K562 (cell line): ENCODE measurements at regions not wholly inside any gene's neighbourhood (a gene's known extent, or its start where the extent isn't known, plus 50 kb on each side); places are given as distances from the start of the nearest gene placed in this dataset.

Source experiments
- FOXK2 ChIP-seq, 2 experiments: fragments of 450-650 bp; IDR thresholded peaks in 1 of 2; conservative IDR thresholded peaks in 1 of 2; 2 replicates each; pipeline ENCODE4 v1.6.1; 2016; ENCODE audit warnings: low read depth in 2 of 2, mild to moderate bottlenecking in 1 of 2
- NFRKB ChIP-seq: fragments of 450-650 bp; IDR thresholded peaks from 2 replicates; pipeline ENCODE4 v1.6.1; 2016; ENCODE audit warnings: low read depth
- PHB2 ChIP-seq: fragments of 450-650 bp; IDR thresholded peaks from 2 replicates; pipeline ENCODE4 v1.6.1; 2017; ENCODE audit warnings: low read depth
- RAD51 ChIP-seq: fragments of 450-650 bp; IDR thresholded peaks from 2 replicates; pipeline ENCODE4 v1.7.1; 2016; ENCODE audit warnings: low read depth, mild to moderate bottlenecking, borderline replicate concordance
- SMC3 ChIP-seq: conservative IDR thresholded peaks from 2 replicates; pipeline ENCODE4 v1.6.1; 2011; ENCODE audit warnings: low read depth, low read length, improper control_type of control experiment; ENCODE audit not compliant: insufficient read depth
- ZNF408 ChIP-seq: fragments of 250-450 bp; sonication (Bioruptor Pico); IDR thresholded peaks from 2 replicates; pipeline ENCODE4 v1.4.0; 2020; ENCODE audit warnings: low read depth, mild to moderate bottlenecking, moderate library complexity
- TF ChIP-seq, protein P1 (sequence below): sonication (generic); formaldehyde crosslinking; IDR thresholded peaks from 2 replicates; pipeline ENCODE4 v1.9.0; 2022; ENCODE audit warnings: mild to moderate bottlenecking, missing genetic modification reagents
- TF ChIP-seq, protein P2 (sequence below), 2 experiments: fragments of 200-800 bp in 1 of 2; sonication (Bioruptor generic) in 1 of 2; sonication (generic) in 1 of 2; formaldehyde crosslinking in 1 of 2; IDR thresholded peaks in 1 of 2; conservative IDR thresholded peaks in 1 of 2; 2 replicates each; pipeline versions ENCODE4 v1.5.0 to v1.6.1; 2016 to 2020; ENCODE audit warnings: missing compliant biosample characterization in 1 of 2, missing genetic modification characterization in 1 of 2, missing genetic modification reagents in 1 of 2

DNA sequence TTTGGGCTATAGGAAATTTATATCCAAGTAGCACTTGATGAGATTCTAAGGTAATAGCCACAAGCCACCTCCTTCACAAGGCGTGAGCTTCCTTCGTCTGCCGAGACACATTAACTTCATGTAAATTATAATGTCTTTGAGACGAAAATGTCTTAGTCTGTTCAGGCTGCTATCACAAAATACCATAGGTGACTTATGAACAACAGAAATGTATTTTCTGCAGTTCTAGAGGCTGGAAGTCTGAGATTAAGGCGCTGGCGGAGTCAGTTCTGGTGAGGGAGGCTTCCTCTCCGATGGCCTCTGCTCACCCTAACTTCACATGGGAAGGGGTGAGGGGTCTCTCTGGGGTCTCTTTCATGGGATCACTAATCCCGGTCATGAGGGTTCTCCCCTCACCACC lies 133.0 kb downstream of the ETS2 start:
- no peak for TF ChIP-seq NFRKB
- TF ChIP-seq, protein P1, sequence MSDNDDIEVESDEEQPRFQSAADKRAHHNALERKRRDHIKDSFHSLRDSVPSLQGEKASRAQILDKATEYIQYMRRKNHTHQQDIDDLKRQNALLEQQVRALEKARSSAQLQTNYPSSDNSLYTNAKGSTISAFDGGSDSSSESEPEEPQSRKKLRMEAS = no peak
- TF ChIP-seq ZNF408 (CRISPR knock-in tag) = no peak
- TF ChIP-seq RAD51 = no peak
- TF ChIP-seq, protein P2, sequence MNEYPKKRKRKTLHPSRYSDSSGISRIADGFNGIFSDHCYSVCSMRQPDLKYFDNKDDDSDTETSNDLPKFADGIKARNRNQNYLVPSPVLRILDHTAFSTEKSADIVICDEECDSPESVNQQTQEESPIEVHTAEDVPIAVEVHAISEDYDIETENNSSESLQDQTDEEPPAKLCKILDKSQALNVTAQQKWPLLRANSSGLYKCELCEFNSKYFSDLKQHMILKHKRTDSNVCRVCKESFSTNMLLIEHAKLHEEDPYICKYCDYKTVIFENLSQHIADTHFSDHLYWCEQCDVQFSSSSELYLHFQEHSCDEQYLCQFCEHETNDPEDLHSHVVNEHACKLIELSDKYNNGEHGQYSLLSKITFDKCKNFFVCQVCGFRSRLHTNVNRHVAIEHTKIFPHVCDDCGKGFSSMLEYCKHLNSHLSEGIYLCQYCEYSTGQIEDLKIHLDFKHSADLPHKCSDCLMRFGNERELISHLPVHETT (CRISPR knock-in tag; conservative IDR thresholded peaks at IDR 0.05 in 1 of 2, IDR thresholded peaks at IDR 0.05 in 1 of 2) = no peak
- no peak for TF ChIP-seq PHB2
- no peak for TF ChIP-seq SMC3
- TF ChIP-seq FOXK2 (conservative IDR thresholded peaks at IDR 0.05 in 1 of 2, IDR thresholded peaks at IDR 0.05 in 1 of 2; ENCODE audit: low read depth in 2 of 2) = no peak
